ENCODE measurements at regions not wholly inside any gene's neighbourhood (a gene's known extent, or its start where the extent isn't known, plus 50 kb on each side); places are given as distances from the start of the nearest gene placed in this dataset.

DNA sequence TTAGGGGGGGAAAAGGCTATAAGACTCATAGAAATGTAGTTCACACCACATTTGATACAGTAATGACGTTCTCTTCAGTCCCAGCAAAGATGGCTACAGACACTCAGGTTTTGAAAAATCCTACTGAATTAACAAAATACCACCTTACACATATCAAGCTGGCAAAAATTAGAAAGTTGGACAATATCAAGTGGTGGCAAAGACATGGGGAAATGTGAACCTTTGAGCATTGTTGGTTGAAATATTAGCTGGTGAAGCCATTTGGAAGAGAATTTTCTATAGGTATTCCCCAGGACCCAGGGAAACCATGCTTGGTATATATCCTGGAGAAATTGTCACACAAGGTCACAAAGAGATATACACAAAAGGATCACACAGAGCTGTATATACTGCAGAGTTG is 163.0 kb downstream of the ADSS2 start:
- no peak overlapping the region for H3K4me3 ChIP-seq (ENCODE audit: low read depth, low read length)
- Mint-ChIP-seq H3K4me3 (ENCODE audit: unreplicated experiment) (no peak overlapping the region), H3K4me1 (ENCODE audit: low read depth, unreplicated experiment) (no peaks in the 10 kb centered on the region), H3K9me3 (ENCODE audit: unreplicated experiment) (no peaks in the 10 kb centered on the region), H3K27ac (ENCODE audit: unreplicated experiment) (no peak overlapping the region), H3K36me3 (ENCODE audit: insufficient read depth, unreplicated experiment) (no peaks in the 10 kb centered on the region), H3K27me3 (ENCODE audit: insufficient read depth, unreplicated experiment) (no peaks in the 10 kb centered on the region)
- H3K27me3 ChIP-seq (replicated peaks; ENCODE audit: control insufficient read depth, insufficient read depth, low read length), result no peaks in the 10 kb centered on the region
- DNase-seq, result no peak
- H3K36me3 ChIP-seq (ENCODE audit: control insufficient read depth, insufficient read depth, low read length), result no peaks in the 10 kb centered on the region
- H3K9me3 ChIP-seq, result no peaks in the 10 kb centered on the region
- ChIA-PET CTCF (no interaction called here), POLR2A (no interaction called here)
- H3K4me1 ChIP-seq, result no peaks in the 10 kb centered on the region
- TF ChIP-seq, protein P1, sequence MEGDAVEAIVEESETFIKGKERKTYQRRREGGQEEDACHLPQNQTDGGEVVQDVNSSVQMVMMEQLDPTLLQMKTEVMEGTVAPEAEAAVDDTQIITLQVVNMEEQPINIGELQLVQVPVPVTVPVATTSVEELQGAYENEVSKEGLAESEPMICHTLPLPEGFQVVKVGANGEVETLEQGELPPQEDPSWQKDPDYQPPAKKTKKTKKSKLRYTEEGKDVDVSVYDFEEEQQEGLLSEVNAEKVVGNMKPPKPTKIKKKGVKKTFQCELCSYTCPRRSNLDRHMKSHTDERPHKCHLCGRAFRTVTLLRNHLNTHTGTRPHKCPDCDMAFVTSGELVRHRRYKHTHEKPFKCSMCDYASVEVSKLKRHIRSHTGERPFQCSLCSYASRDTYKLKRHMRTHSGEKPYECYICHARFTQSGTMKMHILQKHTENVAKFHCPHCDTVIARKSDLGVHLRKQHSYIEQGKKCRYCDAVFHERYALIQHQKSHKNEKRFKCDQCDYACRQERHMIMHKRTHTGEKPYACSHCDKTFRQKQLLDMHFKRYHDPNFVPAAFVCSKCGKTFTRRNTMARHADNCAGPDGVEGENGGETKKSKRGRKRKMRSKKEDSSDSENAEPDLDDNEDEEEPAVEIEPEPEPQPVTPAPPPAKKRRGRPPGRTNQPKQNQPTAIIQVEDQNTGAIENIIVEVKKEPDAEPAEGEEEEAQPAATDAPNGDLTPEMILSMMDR (IDR thresholded peaks at IDR 0.05; ENCODE audit: insufficient read depth in 1 of 2, low read depth in 1 of 2, low read length in 1 of 2, severe bottlenecking in 1 of 2, unreplicated experiment in 1 of 2), result no peak
- no TSS peak for BruUV-seq (replicated peaks)
- intact Hi-C loops (cut with micrococcal nuclease; ENCODE audit: unreplicated experiment), result no loop called here

DNA sequence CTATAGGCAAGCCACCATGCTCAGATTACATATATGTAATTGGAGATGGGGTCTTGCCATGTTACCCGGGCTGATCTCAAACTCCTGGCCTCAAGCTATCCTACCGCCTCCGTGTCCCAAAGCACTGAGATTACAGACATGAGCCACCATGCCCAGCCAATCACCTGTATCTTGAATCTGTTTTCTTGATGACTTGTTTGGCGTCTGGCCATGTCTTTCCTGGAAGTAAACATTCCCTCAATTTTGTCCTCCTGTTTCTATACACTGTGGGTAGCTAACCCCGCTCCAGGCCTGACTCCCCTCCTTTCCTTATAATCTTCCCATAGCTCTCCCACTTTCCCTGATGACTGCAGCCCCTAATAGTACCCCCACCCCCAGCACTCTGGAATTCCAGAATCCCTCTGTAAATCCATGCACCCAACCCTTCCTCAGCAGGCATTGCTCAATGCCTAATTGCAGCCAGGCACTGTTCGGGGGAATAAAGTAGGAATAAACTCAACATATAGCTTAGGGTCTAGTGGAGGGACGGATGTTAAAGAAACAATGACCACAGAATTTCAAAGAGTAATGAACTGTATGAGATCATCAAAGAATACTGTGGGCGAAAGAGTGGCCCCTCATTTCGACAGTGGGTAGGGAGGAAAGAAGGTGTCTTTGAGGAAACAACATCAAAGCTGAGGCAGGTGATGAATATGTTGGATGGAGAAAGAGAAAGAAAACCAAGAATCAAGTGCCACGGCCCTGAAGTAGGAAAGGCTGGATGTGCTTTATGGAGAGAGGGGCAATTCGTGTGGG is 161.5 kb downstream of the ADSS2 start:
- no peaks in the 10 kb centered on the region for H3K4me1 Mint-ChIP-seq (ENCODE audit: low read depth, unreplicated experiment)
- POLR2A ChIA-PET, result no interaction called here
- Histone ChIP-seq H3K36me3 (ENCODE audit: control insufficient read depth, insufficient read depth, low read length) (no peaks in the 10 kb centered on the region), H3K9me3 (no peaks in the 10 kb centered on the region), H3K4me1 (no peaks in the 10 kb centered on the region), H3K27me3 (replicated peaks; ENCODE audit: control insufficient read depth, insufficient read depth, low read length) (no peaks in the 10 kb centered on the region), H3K4me3 (ENCODE audit: low read depth, low read length) (no peak overlapping the region)
- CTCF ChIA-PET, result no interaction called here
- H3K4me3 Mint-ChIP-seq (ENCODE audit: unreplicated experiment), result no peak overlapping the region
- no peaks in the 10 kb centered on the region for H3K9me3 Mint-ChIP-seq (ENCODE audit: unreplicated experiment)
- no peaks in the 10 kb centered on the region for H3K27me3 Mint-ChIP-seq (ENCODE audit: insufficient read depth, unreplicated experiment)
- intact Hi-C loops (cut with micrococcal nuclease; ENCODE audit: unreplicated experiment), result no loop called here
- H3K36me3 Mint-ChIP-seq (ENCODE audit: insufficient read depth, unreplicated experiment), result no peaks in the 10 kb centered on the region
- TF ChIP-seq, protein P1 (IDR thresholded peaks at IDR 0.05; ENCODE audit: insufficient read depth in 1 of 2, low read depth in 1 of 2, low read length in 1 of 2, severe bottlenecking in 1 of 2, unreplicated experiment in 1 of 2), result no peak
- DNase-seq, result no peak
- no peak overlapping the region for H3K27ac Mint-ChIP-seq (ENCODE audit: unreplicated experiment)
- no TSS peak for BruUV-seq (replicated peaks)

DNA sequence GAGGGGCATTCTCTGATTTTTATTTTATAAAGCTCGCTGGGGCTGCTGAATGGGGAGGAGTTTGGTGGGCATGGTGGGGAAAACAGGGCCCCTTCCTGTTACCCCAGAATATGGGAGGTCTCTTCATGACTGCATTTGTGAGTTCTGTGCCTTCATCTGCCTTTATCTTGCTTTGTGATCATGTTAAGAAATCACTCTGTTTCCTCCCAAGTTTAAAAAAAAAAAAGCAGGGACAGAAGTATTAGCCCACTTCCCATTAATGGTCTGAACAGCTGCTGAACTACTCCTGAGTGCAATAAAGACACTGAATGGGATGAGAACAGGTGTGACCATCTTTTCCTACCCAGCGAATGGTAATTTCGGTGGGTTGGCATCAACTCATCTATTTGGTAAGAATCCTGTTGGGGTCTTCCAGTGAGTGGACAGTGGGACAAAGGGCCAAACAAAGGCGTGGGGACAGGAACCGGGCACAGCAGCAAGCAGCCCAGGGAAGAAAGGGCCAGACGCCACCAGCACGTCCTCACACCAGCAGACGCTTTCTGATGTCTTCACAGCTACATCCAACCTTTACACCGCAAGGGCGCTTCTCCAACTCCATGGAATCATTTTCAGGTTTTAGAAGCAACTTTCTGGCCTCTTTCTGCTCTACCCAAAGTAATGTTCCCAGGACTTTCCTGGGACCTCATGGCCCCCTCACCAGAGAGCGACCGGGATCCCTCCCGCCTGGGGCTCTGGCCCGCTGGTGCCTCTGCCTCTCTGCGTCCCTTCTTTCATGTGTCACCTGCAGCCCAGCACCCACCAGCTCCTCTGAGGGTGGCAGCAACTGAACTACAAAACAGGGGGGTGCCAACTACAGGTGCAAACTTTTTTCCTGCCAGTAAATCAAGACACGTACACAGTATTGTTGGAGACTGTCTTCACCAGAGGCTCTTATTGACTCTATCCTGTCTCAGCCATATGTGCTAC is 160.2 kb downstream of the ADSS2 start:
- ChIA-PET CTCF (no interaction called here), POLR2A (no interaction called here)

More for the DNA sequence above, 160.2 kb downstream of the ADSS2 start:
- no peaks in the 10 kb centered on the region for H3K4me1 Mint-ChIP-seq (ENCODE audit: low read depth, unreplicated experiment)
- Histone ChIP-seq H3K4me1 (no peaks in the 10 kb centered on the region), H3K4me3 (ENCODE audit: low read depth, low read length) (no peak overlapping the region), H3K36me3 (ENCODE audit: control insufficient read depth, insufficient read depth, low read length) (no peaks in the 10 kb centered on the region), H3K27me3 (replicated peaks; ENCODE audit: control insufficient read depth, insufficient read depth, low read length) (no peaks in the 10 kb centered on the region), H3K9me3 (no peaks in the 10 kb centered on the region)
- DNase-seq, result no peak
- H3K4me3 Mint-ChIP-seq (ENCODE audit: unreplicated experiment), result no peak overlapping the region
- H3K27me3 Mint-ChIP-seq (ENCODE audit: insufficient read depth, unreplicated experiment), result no peaks in the 10 kb centered on the region
- H3K36me3 Mint-ChIP-seq (ENCODE audit: insufficient read depth, unreplicated experiment), result no peaks in the 10 kb centered on the region
- intact Hi-C loops (cut with micrococcal nuclease; ENCODE audit: unreplicated experiment), result no loop called here
- BruUV-seq (replicated peaks), result no TSS peak
- no peaks in the 10 kb centered on the region for H3K9me3 Mint-ChIP-seq (ENCODE audit: unreplicated experiment)
- TF ChIP-seq, protein P1 (IDR thresholded peaks at IDR 0.05; ENCODE audit: insufficient read depth in 1 of 2, low read depth in 1 of 2, low read length in 1 of 2, severe bottlenecking in 1 of 2, unreplicated experiment in 1 of 2), result no peak
- H3K27ac Mint-ChIP-seq (ENCODE audit: unreplicated experiment), result no peak overlapping the region

Data from Caco-2 (cell line).